ENCODE measurements at regions not wholly inside any gene's neighbourhood (a gene's known extent, or its start where the extent isn't known, plus 50 kb on each side); places are given as distances from the start of the nearest gene placed in this dataset.

- DNase-seq (ENCODE audit: low read depth in 1 of 2, low spot score in 1 of 2) = no peak
These were observed 56.8 kb upstream of the IRF2BP2 start for GRCh38 chr1:234666761-234667160.

- no peak for DNase-seq (ENCODE audit: low read depth in 1 of 2, low spot score in 1 of 2)
These were observed 56.1 kb upstream of the IRF2BP2 start for GRCh38 chr1:234665975-234666605.

GRCh38 chr1:234662148-234662547 is 52.2 kb upstream of the IRF2BP2 start:
- DNase-seq (ENCODE audit: low read depth in 1 of 2, low spot score in 1 of 2) = no peak

GRCh38 chr1:234661317-234661928 is 51.4 kb upstream of the IRF2BP2 start:
- no peak for DNase-seq (ENCODE audit: low read depth in 1 of 2, low spot score in 1 of 2)

GRCh38 chr1:234660536-234661316 is 50.7 kb upstream of the IRF2BP2 start:
- DNase-seq (ENCODE audit: low read depth in 1 of 2, low spot score in 1 of 2) = no peak
